Spleen (tissue), 11 donors: ENCODE measurements at regions not wholly inside any gene's neighbourhood (a gene's known extent, or its start where the extent isn't known, plus 50 kb on each side); places are given as distances from the start of the nearest gene placed in this dataset.

ENCODE experiments used
- DNase-seq: peaks from one replicate; pipeline ENCODE4 v3.0.0-alpha.2; 2020
- H3K27ac ChIP-seq, 8 donors: fragments of 200-600 bp; sonication (generic) in 7 of 8; 1 replicate in 4 of 8; 2 replicates in 4 of 8; pipeline versions ENCODE4 v1.5.0 to v1.8.0; 2016 to 2021; ENCODE audit warnings: inconsistent platforms in 4 of 8, mild to moderate bottlenecking in 4 of 8, moderate library complexity in 1 of 8
- H3K27me3 ChIP-seq, 7 donors: fragments of 200-600 bp; sonication (generic) in 6 of 7; replicated peaks in 1 of 7; 1 replicate in 4 of 7; 2 replicates in 3 of 7; pipeline versions ENCODE4 v1.5.0 to v1.8.0; 2016 to 2021; ENCODE audit warnings: inconsistent platforms in 3 of 7, mild to moderate bottlenecking in 1 of 7
- H3K36me3 ChIP-seq, 6 donors: fragments of 200-600 bp; sonication (generic) in 5 of 6; 1 replicate in 4 of 6; 2 replicates in 2 of 6; pipeline versions ENCODE4 v1.5.0 to v1.8.0; 2016 to 2021; ENCODE audit warnings: inconsistent platforms in 2 of 6
- H3K4me1 ChIP-seq, 6 donors: fragments of 200-600 bp; sonication (generic) in 5 of 6; 1 replicate in 3 of 6; 2 replicates in 3 of 6; pipeline versions ENCODE4 v1.5.0 to v1.8.0; 2016 to 2021; ENCODE audit warnings: inconsistent platforms in 3 of 6
- H3K4me3 ChIP-seq, 8 donors: fragments of 200-600 bp; sonication (generic) in 7 of 8; 1 replicate in 4 of 8; 2 replicates in 4 of 8; pipeline versions ENCODE4 v1.5.0 to v1.8.0; 2016 to 2021; ENCODE audit warnings: inconsistent platforms in 4 of 8, mild to moderate bottlenecking in 4 of 8, moderate library complexity in 2 of 8
- H3K9me3 ChIP-seq, 8 donors: fragments of 200-600 bp; sonication (generic) in 7 of 8; 1 replicate in 4 of 8; 2 replicates in 4 of 8; pipeline versions ENCODE4 v1.5.0 to v1.8.0; 2016 to 2021; ENCODE audit warnings: inconsistent platforms in 4 of 8
- POLR2A ChIP-seq, 3 donors: fragments of 450-650 bp; IDR thresholded peaks; one replicate each; pipeline ENCODE4 v1.5.1; 2017; ENCODE audit warnings: antibody characterized with exemption in 3 of 3, mild to moderate bottlenecking in 1 of 3
- POLR2AphosphoS5 ChIP-seq, 3 donors: sonication (generic); formaldehyde crosslinking; IDR thresholded peaks; one replicate each; pipeline ENCODE4 v1.5.1; 2017; ENCODE audit warnings: antibody characterized with exemption in 3 of 3
- WGBS, 5 donors: extraction: QIAGEN DNeasy Blood & Tissue Kit in 3 of 5; methylation state at CpG; one replicate each; pipeline versions ENCODE4 v1.1.5 to v1.1.7; 2013 to 2018; 5-methylcytosine and 5-hydroxymethylcytosine counted together
- intact Hi-C: fragments of 100-400 bp; cut with DNase I; formaldehyde crosslinking; loops from one replicate; pipeline ENCODE4 v1.15.0; 2023; ENCODE audit warnings: low total_unique reads
- TF ChIP-seq, protein P1 (sequence below), 11 experiments: fragments of 200-600 bp in 7 of 11; fragments of 450-650 bp in 4 of 11; sonication (generic) in 4 of 11; IDR thresholded peaks in 8 of 11; conservative IDR thresholded peaks in 3 of 11; 1 replicate in 7 of 11; 2 replicates in 4 of 11; pipeline versions ENCODE4 v1.4.0 to v1.8.0; 2016 to 2021; ENCODE audit warnings: antibody characterized with exemption in 11 of 11, inconsistent platforms in 4 of 11, mild to moderate bottlenecking in 1 of 11
- donor health status: healthy with polysubstance abuse.
- donor health status: DM: no; HTN: no; CAD: no; lungs with moderate emphysema.
- donor health status: DM: no; HTN: no; CAD: no.
- donor health status: Bipolar disorder and iron deficiency.
- donor health status: healthy.
- donor health status: DM: no; HTN: no; CAD: no.
- donor health status: DM: yes; HTN: yes; CAD: no.

GRCh38 chr1:216898801-216899200, 175.6 kb upstream of the ESRRG start:
- intact Hi-C loops, result no loop called here
- Histone ChIP-seq H3K9me3 (no peaks in the 10 kb centered on the region), H3K27me3 (no peaks in the 10 kb centered on the region), H3K27ac (no peak overlapping the region), H3K4me1 (peaks cover 0 to 4% (median 0%) of the 10 kb centered on the region in 6 donors), H3K4me3 (no peak overlapping the region), H3K36me3 (no peaks in the 10 kb centered on the region)
- 83 to 98% (median 85%) methylated on average over 1 of the region's 1 CpG for WGBS, 5 donors
- TF ChIP-seq POLR2AphosphoS5 (IDR thresholded peaks at IDR 0.05) (no peak), POLR2A (IDR thresholded peaks at IDR 0.05) (no peak)
- TF ChIP-seq, protein P1, sequence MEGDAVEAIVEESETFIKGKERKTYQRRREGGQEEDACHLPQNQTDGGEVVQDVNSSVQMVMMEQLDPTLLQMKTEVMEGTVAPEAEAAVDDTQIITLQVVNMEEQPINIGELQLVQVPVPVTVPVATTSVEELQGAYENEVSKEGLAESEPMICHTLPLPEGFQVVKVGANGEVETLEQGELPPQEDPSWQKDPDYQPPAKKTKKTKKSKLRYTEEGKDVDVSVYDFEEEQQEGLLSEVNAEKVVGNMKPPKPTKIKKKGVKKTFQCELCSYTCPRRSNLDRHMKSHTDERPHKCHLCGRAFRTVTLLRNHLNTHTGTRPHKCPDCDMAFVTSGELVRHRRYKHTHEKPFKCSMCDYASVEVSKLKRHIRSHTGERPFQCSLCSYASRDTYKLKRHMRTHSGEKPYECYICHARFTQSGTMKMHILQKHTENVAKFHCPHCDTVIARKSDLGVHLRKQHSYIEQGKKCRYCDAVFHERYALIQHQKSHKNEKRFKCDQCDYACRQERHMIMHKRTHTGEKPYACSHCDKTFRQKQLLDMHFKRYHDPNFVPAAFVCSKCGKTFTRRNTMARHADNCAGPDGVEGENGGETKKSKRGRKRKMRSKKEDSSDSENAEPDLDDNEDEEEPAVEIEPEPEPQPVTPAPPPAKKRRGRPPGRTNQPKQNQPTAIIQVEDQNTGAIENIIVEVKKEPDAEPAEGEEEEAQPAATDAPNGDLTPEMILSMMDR (IDR thresholded peaks at IDR 0.05 in 8 of 11, conservative IDR thresholded peaks at IDR 0.05 in 3 of 11), result no peak
- no peak for DNase-seq

DNA sequence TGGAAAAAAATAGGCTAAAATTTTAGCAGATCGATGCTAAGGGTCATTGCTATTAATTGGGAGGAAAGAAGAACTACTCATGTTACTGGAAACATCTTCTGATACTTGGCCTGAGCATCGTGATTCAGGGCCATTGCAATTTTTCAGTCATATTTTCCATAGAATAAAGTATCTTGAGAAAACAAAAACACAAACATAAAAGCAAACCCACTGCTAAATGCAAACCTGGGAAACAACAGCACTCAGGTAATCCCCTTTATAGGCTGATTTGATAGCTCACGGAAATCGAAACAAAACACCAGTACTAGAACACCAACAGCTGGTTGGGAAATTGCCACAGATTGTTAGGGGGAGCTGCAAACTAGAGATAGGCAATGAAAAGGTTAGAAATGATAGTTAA, 172.9 kb upstream of the ESRRG start:
- H3K27ac ChIP-seq, result no peak overlapping the region
- intact Hi-C loops, result no loop called here
- H3K4me1 ChIP-seq, result peaks cover 0 to 4% (median 0%) of the 10 kb centered on the region in 6 donors
- H3K4me3 ChIP-seq, result no peak overlapping the region
- H3K9me3 ChIP-seq, result no peaks in the 10 kb centered on the region
- no peak for DNase-seq
- no peaks in the 10 kb centered on the region for H3K27me3 ChIP-seq
- WGBS, 5 donors, result 84 to 90% (median 87%) methylated on average over 4 of the region's 4 CpGs
- TF ChIP-seq POLR2AphosphoS5 (IDR thresholded peaks at IDR 0.05), result no peak
- TF ChIP-seq, protein P1 (IDR thresholded peaks at IDR 0.05 in 8 of 11, conservative IDR thresholded peaks at IDR 0.05 in 3 of 11), result no peak
- TF ChIP-seq POLR2A (IDR thresholded peaks at IDR 0.05), result no peak
- H3K36me3 ChIP-seq, result no peaks in the 10 kb centered on the region

DNA sequence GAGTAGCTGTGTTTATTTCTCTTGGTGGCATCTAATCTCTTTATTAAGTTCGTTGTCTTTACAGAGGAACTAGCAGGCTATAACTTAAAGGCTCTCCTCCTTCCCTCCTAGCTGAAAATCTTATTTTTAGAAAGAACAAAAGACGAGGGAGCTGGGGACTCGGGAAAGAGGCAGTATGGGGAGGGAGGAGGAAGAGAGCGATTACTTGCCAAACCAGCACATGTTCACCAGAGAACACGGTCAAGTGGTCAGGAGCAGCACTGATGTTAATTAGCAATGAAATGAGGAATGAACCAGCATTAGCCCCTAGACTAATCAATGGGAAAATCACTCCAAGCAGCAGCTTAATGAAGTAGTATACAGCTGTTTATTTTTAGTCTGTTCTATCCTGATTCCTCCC, 171.3 kb upstream of the ESRRG start:
- Histone ChIP-seq H3K9me3 (no peaks in the 10 kb centered on the region), H3K4me1 (peaks cover 0 to 4% (median 0%) of the 10 kb centered on the region in 6 donors), H3K27me3 (no peaks in the 10 kb centered on the region), H3K36me3 (no peaks in the 10 kb centered on the region), H3K4me3 (no peak overlapping the region), H3K27ac (no peak overlapping the region)
- 49 to 70% (median 54%) methylated on average over 5 of the region's 5 CpGs for WGBS, 5 donors
- TF ChIP-seq POLR2AphosphoS5 (IDR thresholded peaks at IDR 0.05) (no peak), POLR2A (IDR thresholded peaks at IDR 0.05) (no peak)
- TF ChIP-seq, protein P1 (IDR thresholded peaks at IDR 0.05 in 8 of 11, conservative IDR thresholded peaks at IDR 0.05 in 3 of 11), result no peak
- DNase-seq, result no peak
- intact Hi-C loops, result no loop called here

- Histone ChIP-seq H3K4me3 (no peak overlapping the region), H3K9me3 (no peaks in the 10 kb centered on the region), H3K36me3 (no peaks in the 10 kb centered on the region), H3K27ac (no peak overlapping the region), H3K27me3 (no peaks in the 10 kb centered on the region), H3K4me1 (peaks cover 0 to 4% (median 0%) of the 10 kb centered on the region in 6 donors)
- 87 to 94% (median 90%) methylated on average over 10 of the region's 10 CpGs for WGBS, 5 donors
- no peak for DNase-seq
- no peak for TF ChIP-seq POLR2A (IDR thresholded peaks at IDR 0.05)
- TF ChIP-seq, protein P1 (IDR thresholded peaks at IDR 0.05 in 8 of 11, conservative IDR thresholded peaks at IDR 0.05 in 3 of 11), result no peak
- no peak for TF ChIP-seq POLR2AphosphoS5 (IDR thresholded peaks at IDR 0.05)
- intact Hi-C loops, result no loop called here
Observed at GRCh38 chr1:216892581-216893160, 169.4 kb upstream of the ESRRG start.
